22Rv1 (cell line): ENCODE measurements at regions not wholly inside any gene's neighbourhood (a gene's known extent, or its start where the extent isn't known, plus 50 kb on each side); places are given as distances from the start of the nearest gene placed in this dataset.

ENCODE experiments used
- CTCF ChIP-seq: fragments of 450-650 bp; IDR thresholded peaks from 2 replicates; pipeline ENCODE4 v1.5.1; 2017; ENCODE audit warnings: mild to moderate bottlenecking
- ZFX ChIP-seq: fragments of 450-650 bp; IDR thresholded peaks from 2 replicates; pipeline ENCODE4 v1.6.1; 2017; ENCODE audit warnings: antibody characterized with exemption, borderline replicate concordance

DNA sequence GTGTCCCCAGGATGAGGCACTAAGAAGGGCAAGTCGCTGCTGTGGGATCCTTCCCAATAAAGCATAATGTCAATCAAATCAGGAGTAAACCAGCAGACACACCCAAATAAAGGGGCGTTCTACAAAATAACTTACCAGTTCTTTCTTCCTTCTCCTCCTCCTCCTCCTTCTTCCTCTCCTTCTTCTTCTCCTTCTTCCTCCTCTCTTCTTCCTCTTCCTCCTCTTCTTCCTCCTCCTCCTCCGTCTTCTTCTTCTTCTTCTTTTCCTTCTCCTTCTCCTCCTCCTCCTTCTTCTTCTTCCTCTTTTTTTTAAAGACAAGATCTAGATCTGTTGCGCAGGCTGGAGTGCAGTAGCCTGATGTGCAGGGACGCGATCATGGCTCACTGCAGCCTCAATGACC, 225.8 kb downstream of the UQCRFS1 start:
- TF ChIP-seq CTCF (no peak), ZFX (no peak)
